ENCODE measurements at regions not wholly inside any gene's neighbourhood (a gene's known extent, or its start where the extent isn't known, plus 50 kb on each side); places are given as distances from the start of the nearest gene placed in this dataset.

DNA sequence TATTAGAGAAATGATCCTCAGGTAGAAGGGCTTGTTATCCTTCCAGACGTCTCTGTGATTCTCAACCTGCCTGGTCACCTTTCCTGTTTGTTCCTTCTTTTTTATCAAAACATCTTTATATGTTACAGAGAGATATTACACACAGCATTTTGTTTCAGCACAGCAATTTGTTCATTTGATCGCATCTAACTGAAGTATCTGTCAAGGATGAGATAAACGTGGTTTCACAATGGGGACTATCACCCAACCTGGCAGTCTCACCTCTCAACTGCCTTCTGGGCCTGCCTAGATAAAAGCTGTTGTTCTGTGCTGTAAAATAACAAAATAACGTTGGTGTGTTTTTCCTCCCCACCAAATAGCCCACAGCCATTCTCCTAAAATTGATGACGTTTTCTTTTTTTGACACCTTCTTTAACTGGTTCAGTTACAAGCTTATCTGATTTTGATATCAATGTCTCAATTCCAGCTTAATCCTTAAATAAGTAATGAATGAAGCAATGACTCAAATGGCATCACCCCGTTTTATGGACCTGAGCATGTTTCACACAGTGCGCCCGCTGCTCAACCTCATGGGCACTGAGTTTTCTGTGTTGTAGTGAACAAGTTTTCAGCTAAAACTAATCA lies 367.9 kb upstream of the RUNX1 start:
- Histone ChIP-seq H3K79me2 (ENCODE audit: control insufficient read depth, low read length) (no peaks in the 10 kb centered on the region), H3F3A (ENCODE audit: control insufficient read depth, insufficient read depth) (no peaks in the 10 kb centered on the region), H3K9me2 (replicated peaks; ENCODE audit: control insufficient read depth, low read length) (no peaks in the 10 kb centered on the region), H3K27me3 (ENCODE audit: control insufficient read depth, low read length) (no peaks in the 10 kb centered on the region), H3K9me3 (ENCODE audit: control insufficient read depth, insufficient read depth, low read length) (no peaks in the 10 kb centered on the region), H4K20me1 (ENCODE audit: control insufficient read depth, insufficient read depth, low read depth, low read length) (no peaks in the 10 kb centered on the region), H3K36me3 (ENCODE audit: control insufficient read depth, low read length) (no peaks in the 10 kb centered on the region), H3K4me2 (ENCODE audit: low read length) (no peak overlapping the region), H3K4me1 (ENCODE audit: control insufficient read depth, low read length) (no peaks in the 10 kb centered on the region), H3K27ac (ENCODE audit: low read depth, low read length) (no peak overlapping the region), H3K4me3 (ENCODE audit: low read length) (no peak overlapping the region)
- no peak for TF ChIP-seq EZH2phosphoT487 (IDR thresholded peaks at IDR 0.05; ENCODE audit: borderline replicate concordance, low read length)
- TF ChIP-seq CTCF (IDR thresholded peaks at IDR 0.05; ENCODE audit: low read depth, low read length, poor library complexity, severe bottlenecking), result no peak

DNA sequence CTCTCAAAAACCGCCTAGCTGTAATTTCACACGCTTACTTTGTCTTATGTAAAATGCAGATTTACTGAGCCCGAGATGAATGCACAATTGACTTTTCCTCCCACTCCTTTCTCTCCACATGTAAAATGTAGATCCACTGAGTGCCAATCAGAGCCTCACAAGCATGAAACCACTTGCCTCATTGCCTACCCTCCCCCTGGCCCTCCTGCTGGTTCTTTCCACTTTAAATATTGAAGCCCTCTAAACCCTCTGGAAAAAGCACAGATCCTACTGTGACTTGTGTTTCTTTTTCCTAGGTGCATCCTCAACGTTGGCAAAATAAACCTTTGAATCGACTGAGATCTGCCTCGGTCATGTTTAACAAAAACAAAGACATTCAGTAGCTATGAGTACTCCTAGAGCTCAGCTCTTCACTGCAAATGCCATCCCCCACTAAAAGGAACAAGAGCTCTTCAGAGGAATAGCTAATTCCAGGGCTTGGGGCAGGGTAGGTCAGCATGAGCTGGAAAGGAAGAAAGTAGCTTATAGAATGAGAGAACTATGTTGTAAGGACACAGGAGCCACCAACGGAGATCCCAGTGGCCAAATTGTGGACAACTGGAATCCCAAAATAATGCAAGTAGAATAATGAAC lies 365.5 kb upstream of the RUNX1 start:
- H3K27me3 ChIP-seq (ENCODE audit: control insufficient read depth, low read length), result peaks cover 9% of the 10 kb centered on the region
- H4K20me1 ChIP-seq (ENCODE audit: control insufficient read depth, insufficient read depth, low read depth, low read length), result 0 out of 2 replicates have a peak, but pooled peaks cover 4% of the 10 kb centered on the region
- H3K79me2 ChIP-seq (ENCODE audit: control insufficient read depth, low read length), result no peaks in the 10 kb centered on the region
- H3K9me2 ChIP-seq (replicated peaks; ENCODE audit: control insufficient read depth, low read length), result no peaks in the 10 kb centered on the region
- no peaks in the 10 kb centered on the region for H3K9me3 ChIP-seq (ENCODE audit: control insufficient read depth, insufficient read depth, low read length)
- no peaks in the 10 kb centered on the region for H3K4me1 ChIP-seq (ENCODE audit: control insufficient read depth, low read length)
- no peak for TF ChIP-seq CTCF (IDR thresholded peaks at IDR 0.05; ENCODE audit: low read depth, low read length, poor library complexity, severe bottlenecking)
- TF ChIP-seq EZH2phosphoT487 (IDR thresholded peaks at IDR 0.05; ENCODE audit: borderline replicate concordance, low read length), result no peak
- no peak overlapping the region for H3K4me2 ChIP-seq (ENCODE audit: low read length)
- H3K36me3 ChIP-seq (ENCODE audit: control insufficient read depth, low read length), result no peaks in the 10 kb centered on the region
- no peak overlapping the region for H3K4me3 ChIP-seq (ENCODE audit: low read length)
- H3K27ac ChIP-seq (ENCODE audit: low read depth, low read length), result no peak overlapping the region
- H3F3A ChIP-seq (ENCODE audit: control insufficient read depth, insufficient read depth), result no peaks in the 10 kb centered on the region

DNA sequence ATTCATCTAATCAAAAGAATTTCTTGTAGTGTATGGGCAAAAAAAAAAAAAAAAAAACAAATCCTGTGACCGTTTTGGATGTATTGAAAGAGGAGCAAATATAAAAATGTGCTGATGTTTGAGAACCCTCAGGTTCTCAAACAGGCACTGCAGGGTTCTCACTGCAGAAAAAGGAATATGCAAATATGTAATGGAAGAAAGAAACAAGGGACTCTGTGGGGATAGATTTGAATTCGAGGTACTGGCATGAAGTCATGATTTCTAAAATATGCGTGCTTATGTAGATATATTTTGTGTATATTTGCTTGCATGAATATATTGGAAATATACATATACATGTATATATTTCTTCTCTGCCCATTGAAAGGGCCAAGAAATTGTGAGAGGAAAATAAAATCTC lies 365.0 kb upstream of the RUNX1 start:
- Histone ChIP-seq H3K79me2 (ENCODE audit: control insufficient read depth, low read length) (no peaks in the 10 kb centered on the region), H3K9me3 (ENCODE audit: control insufficient read depth, insufficient read depth, low read length) (no peaks in the 10 kb centered on the region), H3K36me3 (ENCODE audit: control insufficient read depth, low read length) (no peaks in the 10 kb centered on the region), H3K4me1 (ENCODE audit: control insufficient read depth, low read length) (no peaks in the 10 kb centered on the region), H3K4me3 (ENCODE audit: low read length) (no peak overlapping the region), H3K4me2 (ENCODE audit: low read length) (no peak overlapping the region), H3K27ac (ENCODE audit: low read depth, low read length) (no peak overlapping the region), H3F3A (ENCODE audit: control insufficient read depth, insufficient read depth) (no peaks in the 10 kb centered on the region), H3K27me3 (ENCODE audit: control insufficient read depth, low read length) (peaks cover 9% of the 10 kb centered on the region), H3K9me2 (replicated peaks; ENCODE audit: control insufficient read depth, low read length) (no peaks in the 10 kb centered on the region), H4K20me1 (ENCODE audit: control insufficient read depth, insufficient read depth, low read depth, low read length) (0 out of 2 replicates have a peak, but pooled peaks cover 4% of the 10 kb centered on the region)
- no peak for TF ChIP-seq CTCF (IDR thresholded peaks at IDR 0.05; ENCODE audit: low read depth, low read length, poor library complexity, severe bottlenecking)
- no peak for TF ChIP-seq EZH2phosphoT487 (IDR thresholded peaks at IDR 0.05; ENCODE audit: borderline replicate concordance, low read length)

Data from DOHH2 (cell line).